ENCODE measurements at regions not wholly inside any gene's neighbourhood (a gene's known extent, or its start where the extent isn't known, plus 50 kb on each side); places are given as distances from the start of the nearest gene placed in this dataset.

GRCh38 chr2:57893347-57893746 lies 153.3 kb upstream of the VRK2 start:
- TF ChIP-seq BCL6 (CRISPR knock-in tag; IDR thresholded peaks at IDR 0.05) (no peak), CTCF (CRISPR knock-in tag; IDR thresholded peaks at IDR 0.05) (no peak), ZNF850 (CRISPR knock-in tag; conservative IDR thresholded peaks at IDR 0.05) (no peak), PAX8 (CRISPR knock-in tag; IDR thresholded peaks at IDR 0.05; ENCODE audit: borderline replicate concordance) (no peak)
